SK-N-SH (cell line): ENCODE measurements at regions not wholly inside any gene's neighbourhood (a gene's known extent, or its start where the extent isn't known, plus 50 kb on each side); places are given as distances from the start of the nearest gene placed in this dataset.

Source experiments
- CTCF ChIA-PET: fragments of 300-600, 350-600 bp; formaldehyde crosslinking; extraction: SDS; loops from one replicate; lab custom pipeline; 2021; lab: Yijun Ruan, JAX
- POLR2A ChIA-PET: fragments of 350-600 bp; sonication (Branson Sonifier 250); formaldehyde crosslinking; extraction: SDS; loops from one replicate; lab custom pipeline; 2020; ENCODE audit warnings: antibody characterized with exemption, inconsistent platforms; lab: Yijun Ruan, JAX
- DNase-seq: peaks from one replicate; pipeline ENCODE4 v3.0.0; 2012
- H2AFZ ChIP-seq: fragments of 200-600 bp; sonication (generic); 2 replicates; pipeline ENCODE4 v1.8.1; 2016; ENCODE audit warnings: antibody characterized with exemption, mild to moderate bottlenecking, low read depth
- H3F3A ChIP-seq: fragments of 200-600 bp; sonication (generic); replicated peaks from 2 replicates; pipeline ENCODE3; 2016; ENCODE audit warnings: antibody characterized with exemption, mild to moderate bottlenecking; ENCODE audit not compliant: insufficient read depth
- H3K27ac ChIP-seq, 2 experiments: fragments of 200-500 bp in 1 of 2; fragments of 200-600 bp in 1 of 2; sonication (Bioruptor generic) in 1 of 2; sonication (generic), shearing (Covaris generic) in 1 of 2; 2 replicates each; pipeline versions ENCODE4 v1.5.1 to v1.6.1; 2014 to 2016; ENCODE audit warnings: low read depth in 2 of 2, inconsistent platforms in 1 of 2, low read length in 1 of 2, mild to moderate bottlenecking in 1 of 2, mixed read lengths in 1 of 2
- H3K27me3 ChIP-seq: fragments of 200-600 bp; sonication (generic), shearing (Covaris generic); 2 replicates; pipeline ENCODE4 v1.6.1; 2016; ENCODE audit warnings: mixed run types; ENCODE audit not compliant: insufficient read depth
- H3K36me3 ChIP-seq, 2 experiments: fragments of 200-500 bp in 1 of 2; fragments of 200-600 bp in 1 of 2; sonication (Bioruptor generic) in 1 of 2; sonication (generic) in 1 of 2; replicated peaks in 1 of 2; 2 replicates each; pipeline versions ENCODE3 to v1.5.1; 2014 to 2016; ENCODE audit warnings: low read length in 1 of 2, mild to moderate bottlenecking in 1 of 2; ENCODE audit not compliant: insufficient read depth in 2 of 2, control insufficient read depth in 1 of 2
- H3K4me1 ChIP-seq, 2 experiments: fragments of 200-500 bp in 1 of 2; fragments of 200-600 bp in 1 of 2; sonication (Bioruptor generic) in 1 of 2; sonication (generic), shearing (Covaris generic) in 1 of 2; 2 replicates each; pipeline versions ENCODE4 v1.5.1 to v1.6.1; 2014 to 2016; ENCODE audit warnings: low read depth in 1 of 2, low read length in 1 of 2, mixed run types in 1 of 2; ENCODE audit not compliant: insufficient read depth in 2 of 2, control insufficient read depth in 1 of 2
- H3K4me2 ChIP-seq: fragments of 200-600 bp; sonication (generic), shearing (Covaris generic); 2 replicates; pipeline ENCODE4 v1.6.1; 2017; ENCODE audit warnings: mixed run types
- H3K4me3 ChIP-seq, 2 experiments: fragments of 200-500 bp in 1 of 2; fragments of 200-600 bp in 1 of 2; sonication (Bioruptor generic) in 1 of 2; sonication (generic), shearing (Covaris generic) in 1 of 2; 2 replicates each; pipeline versions ENCODE4 v1.5.1 to v1.8.1; 2014 to 2016; ENCODE audit warnings: low read depth in 2 of 2, inconsistent platforms in 1 of 2, low read length in 1 of 2, mild to moderate bottlenecking in 1 of 2, mixed read lengths in 1 of 2, moderate library complexity in 1 of 2
- H3K79me2 ChIP-seq: fragments of 200-600 bp; sonication (generic); 2 replicates; pipeline ENCODE4 v1.8.1; 2017; ENCODE audit warnings: mild to moderate bottlenecking; ENCODE audit not compliant: insufficient read depth
- H3K9ac ChIP-seq: fragments of 200-600 bp; sonication (generic); 2 replicates; pipeline ENCODE4 v1.6.1; 2017; ENCODE audit warnings: mixed run types
- H3K9me2 ChIP-seq: fragments of 200-600 bp; sonication (generic); 2 replicates; pipeline ENCODE4 v1.6.1; 2017; ENCODE audit warnings: mixed run types
- H3K9me3 ChIP-seq: fragments of 200-600 bp; sonication (generic); 2 replicates; pipeline ENCODE4 v1.6.1; 2017; ENCODE audit warnings: mixed run types, mild to moderate bottlenecking, moderate library complexity
- H4K20me1 ChIP-seq: fragments of 200-600 bp; sonication (generic); 2 replicates; pipeline ENCODE4 v1.6.1; 2017; ENCODE audit warnings: mild to moderate bottlenecking, mixed run types; ENCODE audit not compliant: insufficient read depth
- CHD2 ChIP-seq: fragments of 150-350 bp; IDR thresholded peaks from 2 replicates; pipeline ENCODE4 v1.6.1; 2018; ENCODE audit warnings: low read length; ENCODE audit not compliant: partially characterized antibody
- ELF1 ChIP-seq: IDR thresholded peaks from 2 replicates; pipeline ENCODE4 v1.4.0; 2012
- EP300 ChIP-seq, 2 experiments: IDR thresholded peaks; 2 replicates each; pipeline versions ENCODE4 v1.4.0 to v1.6.1; 2012; ENCODE audit warnings: borderline replicate concordance in 1 of 2, low read depth in 1 of 2, low read length in 1 of 2
- EZH2phosphoT487 ChIP-seq: fragments of 200-600 bp; sonication (generic); IDR thresholded peaks from 2 replicates; pipeline ENCODE4 v1.6.1; 2017; ENCODE audit warnings: low read depth, mixed run types, mild to moderate bottlenecking, antibody characterized with exemption, moderate library complexity, borderline replicate concordance
- FOSL2 ChIP-seq: IDR thresholded peaks from 2 replicates; pipeline ENCODE4 v1.4.0; 2012; ENCODE audit warnings: low read depth, mild to moderate bottlenecking, moderate library complexity, borderline replicate concordance
- FOXJ3 ChIP-seq: sonication (generic); formaldehyde crosslinking; IDR thresholded peaks from 2 replicates; pipeline ENCODE4 v1.5.1; 2020; ENCODE audit warnings: mild to moderate bottlenecking, missing genetic modification reagents
- GABPA ChIP-seq: IDR thresholded peaks from 2 replicates; pipeline ENCODE4 v1.4.0; 2012; ENCODE audit warnings: low read depth, mild to moderate bottlenecking
- GATA2 ChIP-seq: sonication (generic); formaldehyde crosslinking; IDR thresholded peaks from 2 replicates; pipeline ENCODE4 v1.5.0; 2020; ENCODE audit warnings: mild to moderate bottlenecking, missing genetic modification reagents
- MAX ChIP-seq: IDR thresholded peaks from 2 replicates; pipeline ENCODE4 v1.4.0; 2012; ENCODE audit warnings: low read depth
- MXI1 ChIP-seq: IDR thresholded peaks from 2 replicates; pipeline ENCODE4 v1.6.1; 2012; ENCODE audit warnings: mild to moderate bottlenecking, low read depth, low read length, improper control_type of control experiment
- NFIC ChIP-seq: IDR thresholded peaks from 2 replicates; pipeline ENCODE4 v1.4.0; 2012; ENCODE audit warnings: borderline replicate concordance
- NRF1 ChIP-seq: IDR thresholded peaks from 2 replicates; pipeline ENCODE4 v1.6.1; 2012; ENCODE audit warnings: low read depth, mild to moderate bottlenecking, low read length
- POLR2AphosphoS5 ChIP-seq: IDR thresholded peaks from 2 replicates; pipeline ENCODE4 v1.6.1; 2012; ENCODE audit warnings: low read depth, low read length
- RCOR1 ChIP-seq: fragments of 150-350 bp; IDR thresholded peaks from 2 replicates; pipeline ENCODE4 v1.6.1; 2017; ENCODE audit warnings: antibody characterized with exemption, low read length
- REST ChIP-seq: IDR thresholded peaks from 2 replicates; pipeline ENCODE4 v1.6.1; 2012; ENCODE audit warnings: mild to moderate bottlenecking, low read depth, low read length, moderate library complexity
- RFX5 ChIP-seq: IDR thresholded peaks from 2 replicates; pipeline ENCODE4 v1.6.1; 2012; ENCODE audit warnings: mild to moderate bottlenecking, improper control_type of control experiment, low read length
- SIN3A ChIP-seq: IDR thresholded peaks from 2 replicates; pipeline ENCODE4 v1.6.1; 2012; ENCODE audit warnings: low read depth, mild to moderate bottlenecking, low read length, moderate library complexity, borderline replicate concordance
- SMC3 ChIP-seq: IDR thresholded peaks from 2 replicates; pipeline ENCODE4 v1.6.1; 2012; ENCODE audit warnings: low read depth, low read length, improper control_type of control experiment
- TEAD4 ChIP-seq: IDR thresholded peaks from 2 replicates; pipeline ENCODE4 v1.4.0; 2012; ENCODE audit warnings: mild to moderate bottlenecking, borderline replicate concordance; ENCODE audit not compliant: insufficient read depth
- USF2 ChIP-seq: fragments of 150-350 bp; IDR thresholded peaks from 2 replicates; pipeline ENCODE4 v1.6.1; 2017; ENCODE audit warnings: antibody characterized with exemption, low read length, low read depth, borderline replicate concordance
- WGBS: methylation state at CpG from one replicate; pipeline ENCODE4 v1.1.6; 2017; ENCODE audit warnings: low lambda C conversion rate; 5-methylcytosine and 5-hydroxymethylcytosine counted together

GRCh38 chr17:77607606-77608005, 350.9 kb upstream of the TNRC6C start:
- Histone ChIP-seq H3K4me2 (no peak overlapping the region), H2AFZ (no peak overlapping the region), H3K27me3 (peaks cover 20% of the 10 kb centered on the region), H3K4me3 (no peak overlapping the region), H3K79me2 (no peaks in the 10 kb centered on the region)
- CTCF ChIA-PET = interaction anchor here (0.6 to 1.3 kb wide), 6 partner anchors 10 to 63 kb away, joined by 3 read pairs; no protein-coding TSS in a partner anchor
- TF ChIP-seq CHD2 = no peak
- TF ChIP-seq FOXJ3 (CRISPR knock-in tag) = no peak
- no peak for TF ChIP-seq NRF1
- TF ChIP-seq GATA2 (CRISPR knock-in tag) = no peak
- no peak for TF ChIP-seq TEAD4
- no peak for TF ChIP-seq FOSL2
- no peak for TF ChIP-seq MXI1
- TF ChIP-seq ELF1 = no peak
- TF ChIP-seq SMC3 = no peak
- no peak for TF ChIP-seq NFIC
- no peak for TF ChIP-seq USF2
- no peak for TF ChIP-seq EZH2phosphoT487
- TF ChIP-seq SIN3A = no peak
- no peak for TF ChIP-seq RCOR1
- TF ChIP-seq GABPA = no peak
- TF ChIP-seq RFX5 = no peak
- no peak for TF ChIP-seq POLR2AphosphoS5
- TF ChIP-seq MAX = no peak
- no peak for TF ChIP-seq EP300 (IDR thresholded peaks at IDR 0.05; ENCODE audit: borderline replicate concordance in 1 of 2, low read depth in 1 of 2, low read length in 1 of 2)
- no peak for TF ChIP-seq REST
- TF ChIP-seq, all 33 proteins: peak for 0
- Histone ChIP-seq H3K9me2 (no peaks in the 10 kb centered on the region), H3K27ac (no peak overlapping the region), H3K4me1 (peaks cover 0 to 21% of the 10 kb centered on the region in 2 experiments; a peak in 1 of 4 replicates), H3K36me3 (no peaks in the 10 kb centered on the region), H4K20me1 (no peaks in the 10 kb centered on the region), H3K9me3 (no peaks in the 10 kb centered on the region), H3K9ac (no peak overlapping the region), H3F3A (no peaks in the 10 kb centered on the region)
- peak; percentile 11 for DNase-seq
- WGBS = 59% methylated on average over 8 of the region's 8 CpGs
- POLR2A ChIA-PET = no interaction called here
